ENCODE measurements at regions not wholly inside any gene's neighbourhood (a gene's known extent, or its start where the extent isn't known, plus 50 kb on each side); places are given as distances from the start of the nearest gene placed in this dataset.

- H3K9me3 ChIP-seq: no peaks in the 10 kb centered on the region
- H3K27ac ChIP-seq: no peak overlapping the region
- H3K36me3 ChIP-seq: no peaks in the 10 kb centered on the region
- no peak overlapping the region for H3K4me3 ChIP-seq
- no peaks in the 10 kb centered on the region for H3K4me1 ChIP-seq
- DNase-seq (ENCODE audit: low spot score in 2 of 2): no peak
- H3K27me3 ChIP-seq: no peaks in the 10 kb centered on the region
- intact Hi-C loops (cut with DNase I): no loop called here
- TF ChIP-seq CTCF (IDR thresholded peaks at IDR 0.05): no peak
Measured at GRCh38 chr20:24785141-24786110, 163.6 kb upstream of the CST7 start.

DNA sequence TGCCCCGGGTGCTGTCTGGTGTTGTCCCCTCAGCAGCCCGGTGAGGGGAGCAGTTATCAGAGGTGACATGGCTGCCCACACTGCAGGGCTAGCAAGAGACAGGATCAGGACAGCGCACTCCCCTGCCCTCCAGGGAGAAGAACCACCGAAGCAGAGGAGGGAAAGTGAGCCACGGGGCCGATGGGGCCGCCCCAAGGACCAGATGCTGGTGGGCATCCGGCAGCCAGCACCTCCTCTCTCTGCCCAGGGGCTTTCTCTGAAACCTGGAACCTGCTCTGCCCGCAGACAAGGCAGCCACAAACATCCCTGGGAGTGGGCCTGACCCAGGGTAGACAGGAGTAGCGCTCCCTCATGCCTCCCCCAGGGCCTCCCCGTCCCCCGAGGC is 163.0 kb upstream of the CST7 start:
- Histone ChIP-seq H3K9me3 (no peaks in the 10 kb centered on the region), H3K27ac (no peak overlapping the region), H3K4me3 (no peak overlapping the region), H3K4me1 (no peaks in the 10 kb centered on the region), H3K36me3 (no peaks in the 10 kb centered on the region), H3K27me3 (no peaks in the 10 kb centered on the region)
- TF ChIP-seq CTCF (IDR thresholded peaks at IDR 0.05): no peak
- intact Hi-C loops (cut with DNase I): no loop called here
- no peak for DNase-seq (ENCODE audit: low spot score in 2 of 2)

GRCh38 chr20:24786646-24787045 is 162.4 kb upstream of the CST7 start:
- Histone ChIP-seq H3K9me3 (no peaks in the 10 kb centered on the region), H3K4me1 (no peaks in the 10 kb centered on the region), H3K27me3 (no peaks in the 10 kb centered on the region), H3K27ac (no peak overlapping the region), H3K4me3 (no peak overlapping the region), H3K36me3 (no peaks in the 10 kb centered on the region)
- no peak for DNase-seq (ENCODE audit: low spot score in 2 of 2)
- no peak for TF ChIP-seq CTCF (IDR thresholded peaks at IDR 0.05)
- intact Hi-C loops (cut with DNase I): no loop called here

GRCh38 chr20:24787071-24787470 is 162.0 kb upstream of the CST7 start:
- H3K9me3 ChIP-seq: no peaks in the 10 kb centered on the region
- H3K36me3 ChIP-seq: no peaks in the 10 kb centered on the region
- H3K4me3 ChIP-seq: no peak overlapping the region
- H3K27ac ChIP-seq: no peak overlapping the region
- no peaks in the 10 kb centered on the region for H3K27me3 ChIP-seq
- no peak for TF ChIP-seq CTCF (IDR thresholded peaks at IDR 0.05)
- DNase-seq (ENCODE audit: low spot score in 2 of 2): no peak
- intact Hi-C loops (cut with DNase I): no loop called here
- no peaks in the 10 kb centered on the region for H3K4me1 ChIP-seq

DNA sequence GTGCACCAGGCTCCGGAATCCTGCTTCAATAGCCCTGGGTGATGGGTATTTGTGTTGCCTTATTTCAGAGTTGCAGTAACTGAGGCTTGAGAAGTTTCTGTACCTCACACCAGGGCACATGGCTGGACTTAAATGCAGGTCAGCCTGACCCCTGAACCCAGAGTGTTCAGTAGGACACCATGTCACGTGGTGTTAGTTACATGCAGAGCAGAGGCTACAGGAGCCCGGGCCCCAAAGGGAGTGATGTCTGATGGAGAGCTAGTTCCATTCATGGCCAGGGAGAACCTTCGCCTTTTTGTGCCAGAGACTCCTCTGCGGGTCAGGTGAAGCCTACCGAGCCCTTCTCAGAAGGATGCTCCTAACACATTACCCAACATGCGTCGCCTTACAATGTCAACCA is 161.4 kb upstream of the CST7 start:
- Histone ChIP-seq H3K36me3 (no peaks in the 10 kb centered on the region), H3K9me3 (no peaks in the 10 kb centered on the region), H3K4me1 (no peaks in the 10 kb centered on the region), H3K27me3 (no peaks in the 10 kb centered on the region), H3K27ac (no peak overlapping the region), H3K4me3 (no peak overlapping the region)
- intact Hi-C loops (cut with DNase I): no loop called here
- no peak for DNase-seq (ENCODE audit: low spot score in 2 of 2)
- TF ChIP-seq CTCF (IDR thresholded peaks at IDR 0.05): no peak
